Activated CD4-positive, CD25-positive, alpha-beta regulatory T cell treated with anti-CD3 and anti-CD28 coated beads, Interleukin-2, amount 50 U/mL, for 72 hours (primary cell): ENCODE measurements at regions not wholly inside any gene's neighbourhood (a gene's known extent, or its start where the extent isn't known, plus 50 kb on each side); places are given as distances from the start of the nearest gene placed in this dataset.

ENCODE experiments used
- DNase-seq: peaks from one replicate; pipeline ENCODE4 v3.0.0; 2021

- no peak for DNase-seq
Measured at GRCh38 chr3:82078246-82078645, 316.8 kb upstream of the GBE1 start.

GRCh38 chr3:82067420-82067819 lies 306.0 kb upstream of the GBE1 start:
- no peak for DNase-seq

GRCh38 chr3:82058809-82059208 lies 297.4 kb upstream of the GBE1 start:
- no peak for DNase-seq

- DNase-seq, result no peak
Measured at GRCh38 chr3:82055792-82056191, 294.3 kb upstream of the GBE1 start.

- no peak for DNase-seq
Measured at GRCh38 chr3:82054849-82055248, 293.4 kb upstream of the GBE1 start.

GRCh38 chr3:82053236-82053635 lies 291.8 kb upstream of the GBE1 start:
- DNase-seq, result no peak

GRCh38 chr3:82050382-82050781 lies 288.9 kb upstream of the GBE1 start:
- DNase-seq, result no peak

- DNase-seq, result no peak
Measured at GRCh38 chr3:82048711-82049110, 287.3 kb upstream of the GBE1 start.

- DNase-seq, result no peak
Measured at GRCh38 chr3:82044930-82045705, 283.7 kb upstream of the GBE1 start.

- no peak for DNase-seq
Measured at GRCh38 chr3:82038556-82038955, 277.1 kb upstream of the GBE1 start.

GRCh38 chr3:82033186-82033585 lies 271.7 kb upstream of the GBE1 start:
- DNase-seq, result no peak

GRCh38 chr3:82031596-82031995 lies 270.2 kb upstream of the GBE1 start:
- no peak for DNase-seq

GRCh38 chr3:82030916-82031315 lies 269.5 kb upstream of the GBE1 start:
- DNase-seq, result no peak

- DNase-seq, result no peak
Measured at GRCh38 chr3:82022836-82023235, 261.4 kb upstream of the GBE1 start.

- no peak for DNase-seq
Measured at GRCh38 chr3:82020282-82020681, 258.8 kb upstream of the GBE1 start.

- no peak for DNase-seq
Measured at GRCh38 chr3:82015241-82015640, 253.8 kb upstream of the GBE1 start.

GRCh38 chr3:82012775-82013174 lies 251.3 kb upstream of the GBE1 start:
- DNase-seq, result no peak

- DNase-seq, result no peak
Measured at GRCh38 chr3:82011336-82011735, 249.9 kb upstream of the GBE1 start.

- DNase-seq, result no peak
Measured at GRCh38 chr3:82005266-82005665, 243.8 kb upstream of the GBE1 start.

- DNase-seq, result no peak
Measured at GRCh38 chr3:82004266-82004665, 242.8 kb upstream of the GBE1 start.

- no peak for DNase-seq
Measured at GRCh38 chr3:82002986-82003642, 241.7 kb upstream of the GBE1 start.

GRCh38 chr3:82002491-82002890 lies 241.0 kb upstream of the GBE1 start:
- DNase-seq, result no peak

GRCh38 chr3:82001276-82001923 lies 240.0 kb upstream of the GBE1 start:
- no peak for DNase-seq

- no peak for DNase-seq
Measured at GRCh38 chr3:82000773-82001172, 239.3 kb upstream of the GBE1 start.
